Liver (tissue), 8 donors: ENCODE measurements at regions not wholly inside any gene's neighbourhood (a gene's known extent, or its start where the extent isn't known, plus 50 kb on each side); places are given as distances from the start of the nearest gene placed in this dataset.

Experiments used
- DNase-seq: peaks from one replicate; pipeline ENCODE4 v3.0.0-alpha.2; 2017; ENCODE audit warnings: low spot score
- H3K27ac ChIP-seq, 2 donors: one replicate each; pipeline ENCODE4 v1.7.0; 2013; ENCODE audit warnings: inconsistent platforms in 2 of 2, low read length in 2 of 2, control low read depth in 1 of 2, low read depth in 1 of 2, mild to moderate bottlenecking in 1 of 2
- H3K27me3 ChIP-seq, 4 donors: one replicate each; pipeline versions ENCODE4 v1.6.1 to v1.7.0; 2013; ENCODE audit warnings: low read length in 3 of 4, inconsistent platforms in 1 of 4, mild to moderate bottlenecking in 1 of 4, moderate library complexity in 1 of 4; ENCODE audit not compliant: control insufficient read depth in 4 of 4, insufficient read depth in 4 of 4
- H3K36me3 ChIP-seq, 4 donors: one replicate each; pipeline versions ENCODE4 v1.6.1 to v1.7.0; 2013; ENCODE audit warnings: low read length in 3 of 4, mild to moderate bottlenecking in 3 of 4, low read depth in 1 of 4, moderate library complexity in 1 of 4; ENCODE audit not compliant: control insufficient read depth in 4 of 4, insufficient read depth in 3 of 4
- H3K4me1 ChIP-seq, 4 donors: one replicate each; pipeline versions ENCODE4 v1.6.1 to v1.7.0; 2013; ENCODE audit warnings: low read length in 3 of 4, mild to moderate bottlenecking in 3 of 4, moderate library complexity in 1 of 4; ENCODE audit not compliant: control insufficient read depth in 4 of 4, insufficient read depth in 4 of 4
- H3K4me3 ChIP-seq, 3 donors: one replicate each; pipeline versions ENCODE4 v1.6.1 to v1.7.0; 2013; ENCODE audit warnings: low read length in 3 of 3, control low read depth in 1 of 3, low read depth in 1 of 3, mild to moderate bottlenecking in 1 of 3
- H3K9ac ChIP-seq, 2 donors: one replicate each; pipeline ENCODE4 v1.7.0; 2013; ENCODE audit warnings: low read length in 2 of 2, mild to moderate bottlenecking in 2 of 2, moderate library complexity in 2 of 2, control low read depth in 1 of 2, low read depth in 1 of 2
- H3K9me3 ChIP-seq, 4 donors: one replicate each; pipeline versions ENCODE4 v1.6.1 to v1.7.0; 2013; ENCODE audit warnings: low read length in 3 of 4; ENCODE audit not compliant: control insufficient read depth in 4 of 4
- ATF3 ChIP-seq: IDR thresholded peaks from 2 replicates; pipeline ENCODE4 v1.6.1; 2016; ENCODE audit warnings: antibody characterized with exemption
- CTCF ChIP-seq: fragments of 150-350 bp; IDR thresholded peaks from 2 replicates; pipeline ENCODE4 v1.5.1; 2017; ENCODE audit warnings: improper control_type of control experiment, low read depth, low read length; ENCODE audit not compliant: missing input control
- EGR1 ChIP-seq, 2 donors: IDR thresholded peaks; 2 replicates each; pipeline ENCODE4 v1.6.1; 2016 to 2018; ENCODE audit warnings: antibody characterized with exemption in 2 of 2, low read depth in 2 of 2
- FOXA1 ChIP-seq: IDR thresholded peaks from 2 replicates; pipeline ENCODE4 v1.6.1; 2016; ENCODE audit warnings: antibody characterized with exemption
- FOXA2 ChIP-seq: IDR thresholded peaks from 2 replicates; pipeline ENCODE4 v1.6.1; 2016; ENCODE audit warnings: antibody characterized with exemption
- GABPA ChIP-seq, 2 donors: IDR thresholded peaks in 1 of 2; conservative IDR thresholded peaks in 1 of 2; 2 replicates each; pipeline ENCODE4 v1.6.1; 2016; ENCODE audit warnings: antibody characterized with exemption in 2 of 2, mild to moderate bottlenecking in 1 of 2, moderate library complexity in 1 of 2
- HNF4A ChIP-seq, 2 donors: conservative IDR thresholded peaks; 2 replicates each; pipeline ENCODE4 v1.6.1; 2016; ENCODE audit warnings: antibody characterized with exemption in 2 of 2, mild to moderate bottlenecking in 2 of 2
- HNF4G ChIP-seq: IDR thresholded peaks from 2 replicates; pipeline ENCODE4 v1.6.1; 2016; ENCODE audit warnings: antibody characterized with exemption
- JUND ChIP-seq, 2 donors: IDR thresholded peaks; 2 replicates each; pipeline ENCODE4 v1.6.1; 2016; ENCODE audit warnings: antibody characterized with exemption in 2 of 2
- MAX ChIP-seq: IDR thresholded peaks from 2 replicates; pipeline ENCODE4 v1.6.1; 2016; ENCODE audit warnings: antibody characterized with exemption
- NR2F2 ChIP-seq: IDR thresholded peaks from 2 replicates; pipeline ENCODE4 v1.6.1; 2016; ENCODE audit warnings: antibody characterized with exemption
- RAD21 ChIP-seq, 2 donors: IDR thresholded peaks; 2 replicates each; pipeline ENCODE4 v1.6.1; 2016; ENCODE audit warnings: antibody characterized with exemption in 2 of 2, mild to moderate bottlenecking in 2 of 2
- RXRA ChIP-seq, 2 donors: IDR thresholded peaks; 2 replicates each; pipeline ENCODE4 v1.6.1; 2017 to 2018; ENCODE audit warnings: antibody characterized with exemption in 2 of 2, mild to moderate bottlenecking in 1 of 2
- SP1 ChIP-seq: IDR thresholded peaks from 2 replicates; pipeline ENCODE4 v1.6.1; 2018; ENCODE audit warnings: antibody characterized with exemption, mild to moderate bottlenecking
- TAF1 ChIP-seq: conservative IDR thresholded peaks from 2 replicates; pipeline ENCODE4 v1.6.1; 2016; ENCODE audit warnings: antibody characterized with exemption, mild to moderate bottlenecking
- YY1 ChIP-seq: IDR thresholded peaks from 2 replicates; pipeline ENCODE4 v1.6.1; 2016; ENCODE audit warnings: antibody characterized with exemption, mild to moderate bottlenecking
- WGBS: extraction: QIAGEN DNeasy Blood & Tissue Kit; methylation state at CpG from one replicate; pipeline ENCODE4 v1.1.7; 2013; 5-methylcytosine and 5-hydroxymethylcytosine counted together
- TF ChIP-seq, protein P1 (sequence below): IDR thresholded peaks from 2 replicates; pipeline ENCODE4 v1.6.1; 2016; ENCODE audit warnings: antibody characterized with exemption, mild to moderate bottlenecking
- TF ChIP-seq, protein P2 (sequence below): IDR thresholded peaks from 2 replicates; pipeline ENCODE4 v1.6.1; 2016; ENCODE audit warnings: antibody characterized with exemption
- donor health status: healthy.
- donor health status: healthy.
- donor health status: healthy.
- donor health status: healthy.
- donor health status: healthy.

- no peaks in the 10 kb centered on the region for H3K4me1 ChIP-seq
- H3K9ac ChIP-seq = no peak overlapping the region
- no peak for TF ChIP-seq ATF3
- no peak for TF ChIP-seq GABPA (IDR thresholded peaks at IDR 0.05 in 1 of 2, conservative IDR thresholded peaks at IDR 0.05 in 1 of 2)
- no peak for TF ChIP-seq TAF1
- TF ChIP-seq HNF4G = no peak
- TF ChIP-seq, protein P1, sequence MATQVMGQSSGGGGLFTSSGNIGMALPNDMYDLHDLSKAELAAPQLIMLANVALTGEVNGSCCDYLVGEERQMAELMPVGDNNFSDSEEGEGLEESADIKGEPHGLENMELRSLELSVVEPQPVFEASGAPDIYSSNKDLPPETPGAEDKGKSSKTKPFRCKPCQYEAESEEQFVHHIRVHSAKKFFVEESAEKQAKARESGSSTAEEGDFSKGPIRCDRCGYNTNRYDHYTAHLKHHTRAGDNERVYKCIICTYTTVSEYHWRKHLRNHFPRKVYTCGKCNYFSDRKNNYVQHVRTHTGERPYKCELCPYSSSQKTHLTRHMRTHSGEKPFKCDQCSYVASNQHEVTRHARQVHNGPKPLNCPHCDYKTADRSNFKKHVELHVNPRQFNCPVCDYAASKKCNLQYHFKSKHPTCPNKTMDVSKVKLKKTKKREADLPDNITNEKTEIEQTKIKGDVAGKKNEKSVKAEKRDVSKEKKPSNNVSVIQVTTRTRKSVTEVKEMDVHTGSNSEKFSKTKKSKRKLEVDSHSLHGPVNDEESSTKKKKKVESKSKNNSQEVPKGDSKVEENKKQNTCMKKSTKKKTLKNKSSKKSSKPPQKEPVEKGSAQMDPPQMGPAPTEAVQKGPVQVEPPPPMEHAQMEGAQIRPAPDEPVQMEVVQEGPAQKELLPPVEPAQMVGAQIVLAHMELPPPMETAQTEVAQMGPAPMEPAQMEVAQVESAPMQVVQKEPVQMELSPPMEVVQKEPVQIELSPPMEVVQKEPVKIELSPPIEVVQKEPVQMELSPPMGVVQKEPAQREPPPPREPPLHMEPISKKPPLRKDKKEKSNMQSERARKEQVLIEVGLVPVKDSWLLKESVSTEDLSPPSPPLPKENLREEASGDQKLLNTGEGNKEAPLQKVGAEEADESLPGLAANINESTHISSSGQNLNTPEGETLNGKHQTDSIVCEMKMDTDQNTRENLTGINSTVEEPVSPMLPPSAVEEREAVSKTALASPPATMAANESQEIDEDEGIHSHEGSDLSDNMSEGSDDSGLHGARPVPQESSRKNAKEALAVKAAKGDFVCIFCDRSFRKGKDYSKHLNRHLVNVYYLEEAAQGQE = no peak
- no peak for TF ChIP-seq MAX
- TF ChIP-seq RAD21 (IDR thresholded peaks at IDR 0.05) = no peak
- TF ChIP-seq RXRA (IDR thresholded peaks at IDR 0.05) = no peak
- no peak for TF ChIP-seq EGR1 (IDR thresholded peaks at IDR 0.05; ENCODE audit: low read depth in 2 of 2)
- no peak for TF ChIP-seq NR2F2
- TF ChIP-seq, protein P2, sequence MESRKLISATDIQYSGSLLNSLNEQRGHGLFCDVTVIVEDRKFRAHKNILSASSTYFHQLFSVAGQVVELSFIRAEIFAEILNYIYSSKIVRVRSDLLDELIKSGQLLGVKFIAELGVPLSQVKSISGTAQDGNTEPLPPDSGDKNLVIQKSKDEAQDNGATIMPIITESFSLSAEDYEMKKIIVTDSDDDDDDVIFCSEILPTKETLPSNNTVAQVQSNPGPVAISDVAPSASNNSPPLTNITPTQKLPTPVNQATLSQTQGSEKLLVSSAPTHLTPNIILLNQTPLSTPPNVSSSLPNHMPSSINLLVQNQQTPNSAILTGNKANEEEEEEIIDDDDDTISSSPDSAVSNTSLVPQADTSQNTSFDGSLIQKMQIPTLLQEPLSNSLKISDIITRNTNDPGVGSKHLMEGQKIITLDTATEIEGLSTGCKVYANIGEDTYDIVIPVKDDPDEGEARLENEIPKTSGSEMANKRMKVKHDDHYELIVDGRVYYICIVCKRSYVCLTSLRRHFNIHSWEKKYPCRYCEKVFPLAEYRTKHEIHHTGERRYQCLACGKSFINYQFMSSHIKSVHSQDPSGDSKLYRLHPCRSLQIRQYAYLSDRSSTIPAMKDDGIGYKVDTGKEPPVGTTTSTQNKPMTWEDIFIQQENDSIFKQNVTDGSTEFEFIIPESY = no peak
- no peak for TF ChIP-seq YY1
- no peak for TF ChIP-seq FOXA2
- no peak for TF ChIP-seq CTCF
- TF ChIP-seq SP1 = no peak
- TF ChIP-seq HNF4A (conservative IDR thresholded peaks at IDR 0.05) = no peak
- TF ChIP-seq JUND (IDR thresholded peaks at IDR 0.05) = no peak
- TF ChIP-seq FOXA1 = no peak
- WGBS = 42% methylated on average over 4 of the region's 4 CpGs
- peaks cover 0 to 4% (median 0%) of the 10 kb centered on the region in 4 donors for H3K27me3 ChIP-seq
- no peak for DNase-seq
- no peak overlapping the region for H3K27ac ChIP-seq
- no peaks in the 10 kb centered on the region for H3K36me3 ChIP-seq
- no peak overlapping the region for H3K4me3 ChIP-seq
- peaks cover 0 to 2% (median 0%) of the 10 kb centered on the region in 4 donors for H3K9me3 ChIP-seq
These were observed 188.3 kb downstream of the RSL24D1 start for GRCh38 chr15:55008421-55008820.
